GM10266 (cell line): ENCODE measurements at regions not wholly inside any gene's neighbourhood (a gene's known extent, or its start where the extent isn't known, plus 50 kb on each side); places are given as distances from the start of the nearest gene placed in this dataset.

Experiments used
- DNase-seq: peaks from one replicate; pipeline ENCODE4 v3.0.0; 2012; ENCODE audit errors: extremely low spot score
- CTCF ChIP-seq: IDR thresholded peaks from 2 replicates; pipeline ENCODE4 v1.5.1; 2012; ENCODE audit warnings: mild to moderate bottlenecking, low read depth; ENCODE audit not compliant: control insufficient read depth, insufficient read depth; ENCODE audit errors: missing control alignments

GRCh38 chr5:171648279-171649074 is 137.1 kb upstream of the SMIM23 start:
- DNase-seq: no peak

GRCh38 chr5:171649075-171649401 is 136.6 kb upstream of the SMIM23 start:
- no peak for TF ChIP-seq CTCF
- no peak for DNase-seq

More at GRCh38 chr5:171648279-171649074, 137.1 kb upstream of the SMIM23 start:
- TF ChIP-seq CTCF: no peak

- TF ChIP-seq CTCF: no peak
- DNase-seq: no peak
Observed at GRCh38 chr5:171650597-171650996, 135.0 kb upstream of the SMIM23 start.

- TF ChIP-seq CTCF: no peak
- no peak for DNase-seq
Observed at GRCh38 chr5:171651102-171651501, 134.5 kb upstream of the SMIM23 start.

- DNase-seq: no peak
- no peak for TF ChIP-seq CTCF
Observed at GRCh38 chr5:171654881-171655280, 130.7 kb upstream of the SMIM23 start.

GRCh38 chr5:171657473-171657872 is 128.1 kb upstream of the SMIM23 start:
- TF ChIP-seq CTCF: no peak
- no peak for DNase-seq

GRCh38 chr5:171659896-171660295 is 125.7 kb upstream of the SMIM23 start:
- DNase-seq: no peak
- no peak for TF ChIP-seq CTCF
